Mucosa of descending colon (tissue), 3 donors: ENCODE measurements at regions not wholly inside any gene's neighbourhood (a gene's known extent, or its start where the extent isn't known, plus 50 kb on each side); places are given as distances from the start of the nearest gene placed in this dataset.
"Not testable (repeated sequence)": the region's sequence is repeated elsewhere in the genome, so short reads cannot be mapped to it uniquely, and the experiment has no call there.

Source experiments
- ATAC-seq: fragments of 200-7000 bp; cut with Tn5 transposase; one replicate; pipeline ENCODE4 v1.9.1; 2020; ENCODE audit warnings: mild to moderate bottlenecking, moderate library complexity
- DNase-seq, 3 donors: peaks; one replicate each; pipeline ENCODE4 v3.0.0-alpha.2; 2020
- H3K36me3 ChIP-seq: fragments of 200-600 bp; one replicate; pipeline ENCODE4 v1.8.0; 2021; ENCODE audit warnings: low read depth, mild to moderate bottlenecking
- H3K4me1 ChIP-seq: fragments of 200-600 bp; one replicate; pipeline ENCODE4 v1.8.0; 2021; ENCODE audit warnings: low read depth, mild to moderate bottlenecking
- H3K4me3 ChIP-seq: fragments of 200-600 bp; one replicate; pipeline ENCODE4 v1.8.0; 2021; ENCODE audit warnings: mild to moderate bottlenecking
- H3K9me3 ChIP-seq: fragments of 200-600 bp; one replicate; pipeline ENCODE4 v1.8.0; 2021; ENCODE audit warnings: mild to moderate bottlenecking
- intact Hi-C, 2 donors: fragments of 100-400 bp; cut with DNase I in 1 of 2; cut with micrococcal nuclease in 1 of 2; formaldehyde crosslinking; loops; one replicate each; pipeline versions ENCODE4 v1.11.0 to v1.11.1; 2022; cut with DNase I, micrococcal nuclease
- donor health status: DM: no; HTN: no; CAD: no; lungs with moderate emphysema.
- donor health status: DM: no; HTN: no; CAD: no.
- donor health status: DM: no; HTN: yes; CAD: no.

- H3K4me1 ChIP-seq, intact Hi-C loops, H3K9me3 ChIP-seq, DNase-seq, ATAC-seq, H3K4me3 ChIP-seq, H3K36me3 ChIP-seq: not testable (repeated sequence)
These were observed 108.7 kb upstream of the MTLN start for GRCh38 chr2:110320834-110321563.

GRCh38 chr2:110318898-110319297 lies 106.6 kb upstream of the MTLN start:
- not testable (repeated sequence) for H3K4me3 ChIP-seq
- ATAC-seq = peak; percentile 36

GRCh38 chr2:110317377-110317776 lies 105.0 kb upstream of the MTLN start:
- H3K36me3 ChIP-seq, H3K4me3 ChIP-seq, DNase-seq, H3K9me3 ChIP-seq, ATAC-seq, intact Hi-C loops, H3K4me1 ChIP-seq: not testable (repeated sequence)

More at GRCh38 chr2:110318898-110319297, 106.6 kb upstream of the MTLN start:
- intact Hi-C loops, H3K4me1 ChIP-seq, H3K9me3 ChIP-seq, DNase-seq, H3K36me3 ChIP-seq: not testable (repeated sequence)

- H3K9me3 ChIP-seq, H3K36me3 ChIP-seq, intact Hi-C loops, H3K4me3 ChIP-seq, DNase-seq, H3K4me1 ChIP-seq: not testable (repeated sequence)
- peak; percentile 1 for ATAC-seq
These were observed 103.9 kb upstream of the MTLN start for GRCh38 chr2:110316051-110316865.

GRCh38 chr2:110315054-110315820 lies 102.9 kb upstream of the MTLN start:
- ATAC-seq = peak; percentile 30

GRCh38 chr2:110314472-110314871 lies 102.1 kb upstream of the MTLN start:
- intact Hi-C loops, H3K36me3 ChIP-seq, H3K9me3 ChIP-seq, H3K4me3 ChIP-seq, ATAC-seq, H3K4me1 ChIP-seq: not testable (repeated sequence)
- DNase-seq = peak in 1 of 3 donors; percentile 6

More at GRCh38 chr2:110315054-110315820, 102.9 kb upstream of the MTLN start:
- H3K4me3 ChIP-seq, H3K4me1 ChIP-seq, H3K36me3 ChIP-seq, intact Hi-C loops, H3K9me3 ChIP-seq, DNase-seq: not testable (repeated sequence)

- intact Hi-C loops, H3K36me3 ChIP-seq, H3K9me3 ChIP-seq, DNase-seq, H3K4me3 ChIP-seq, H3K4me1 ChIP-seq: not testable (repeated sequence)
- peak; percentile 53 for ATAC-seq
These were observed 100.7 kb upstream of the MTLN start for GRCh38 chr2:110313032-110313431.

- DNase-seq (peak in 2 of 3 donors; percentile 38 to 73), ATAC-seq (peak; percentile 91)
- H3K4me3 ChIP-seq, H3K4me1 ChIP-seq, H3K36me3 ChIP-seq, intact Hi-C loops, H3K9me3 ChIP-seq: not testable (repeated sequence)
These were observed 99.5 kb upstream of the MTLN start for GRCh38 chr2:110311713-110312444.

GRCh38 chr2:110310988-110311475 lies 98.7 kb upstream of the MTLN start:
- intact Hi-C loops, H3K4me3 ChIP-seq, DNase-seq, H3K9me3 ChIP-seq, H3K4me1 ChIP-seq, H3K36me3 ChIP-seq: not testable (repeated sequence)
- ATAC-seq = peak; percentile 54

GRCh38 chr2:110308728-110309127 lies 96.4 kb upstream of the MTLN start:
- H3K4me3 ChIP-seq, H3K4me1 ChIP-seq, H3K9me3 ChIP-seq, intact Hi-C loops, ATAC-seq, H3K36me3 ChIP-seq, DNase-seq: not testable (repeated sequence)

GRCh38 chr2:110292807-110293206 lies 80.5 kb upstream of the MTLN start:
- H3K4me3 ChIP-seq, H3K9me3 ChIP-seq, intact Hi-C loops, H3K4me1 ChIP-seq, DNase-seq, H3K36me3 ChIP-seq: not testable (repeated sequence)
- ATAC-seq = peak; percentile 90

- H3K9me3 ChIP-seq, H3K4me3 ChIP-seq, intact Hi-C loops, H3K36me3 ChIP-seq, H3K4me1 ChIP-seq: not testable (repeated sequence)
- peak in 1 of 3 donors; percentile 28 for DNase-seq
- ATAC-seq = peak; percentile 40
These were observed 79.7 kb upstream of the MTLN start for GRCh38 chr2:110291909-110292579.

- intact Hi-C loops, DNase-seq, H3K4me3 ChIP-seq: not testable (repeated sequence)
These were observed 75.5 kb upstream of the MTLN start for GRCh38 chr2:110287817-110288216.

More at GRCh38 chr2:110287817-110288216, 75.5 kb upstream of the MTLN start:
- H3K9me3 ChIP-seq, H3K4me1 ChIP-seq, ATAC-seq, H3K36me3 ChIP-seq: not testable (repeated sequence)
